WERI-Rb-1 (cell line): ENCODE measurements at regions not wholly inside any gene's neighbourhood (a gene's known extent, or its start where the extent isn't known, plus 50 kb on each side); places are given as distances from the start of the nearest gene placed in this dataset.

Source experiments
- DNase-seq: peaks from one replicate; pipeline ENCODE4 v3.0.0-alpha.2; 2020
- H3K27ac ChIP-seq: fragments of 250-450 bp; sonication (Bioruptor Pico); 2 replicates; pipeline ENCODE4 v1.5.1; 2020; ENCODE audit warnings: mild to moderate bottlenecking, moderate library complexity
- H3K27me3 ChIP-seq: fragments of 250-450 bp; sonication (Bioruptor Pico); 2 replicates; pipeline ENCODE4 v1.5.1; 2021; ENCODE audit warnings: mild to moderate bottlenecking, low read depth, moderate library complexity; ENCODE audit not compliant: insufficient read depth, severe bottlenecking
- H3K36me3 ChIP-seq: fragments of 250-450 bp; sonication (Bioruptor Pico); 2 replicates; pipeline ENCODE4 v1.5.1; 2020; ENCODE audit warnings: mild to moderate bottlenecking, moderate library complexity
- H3K4me3 ChIP-seq: 2 replicates; pipeline ENCODE4 v1.5.1; 2011; ENCODE audit warnings: low read depth, mild to moderate bottlenecking, control low read depth, low read length
- H3K9me3 ChIP-seq: fragments of 250-450 bp; sonication (Bioruptor Pico); 2 replicates; pipeline ENCODE4 v1.5.1; 2021; ENCODE audit warnings: mild to moderate bottlenecking, moderate library complexity; ENCODE audit not compliant: severe bottlenecking
- TF ChIP-seq, protein P1 (sequence below): IDR thresholded peaks from 2 replicates; pipeline ENCODE4 v1.5.1; 2011; ENCODE audit warnings: low read depth, mild to moderate bottlenecking, control low read depth, inconsistent platforms, low read length

DNA sequence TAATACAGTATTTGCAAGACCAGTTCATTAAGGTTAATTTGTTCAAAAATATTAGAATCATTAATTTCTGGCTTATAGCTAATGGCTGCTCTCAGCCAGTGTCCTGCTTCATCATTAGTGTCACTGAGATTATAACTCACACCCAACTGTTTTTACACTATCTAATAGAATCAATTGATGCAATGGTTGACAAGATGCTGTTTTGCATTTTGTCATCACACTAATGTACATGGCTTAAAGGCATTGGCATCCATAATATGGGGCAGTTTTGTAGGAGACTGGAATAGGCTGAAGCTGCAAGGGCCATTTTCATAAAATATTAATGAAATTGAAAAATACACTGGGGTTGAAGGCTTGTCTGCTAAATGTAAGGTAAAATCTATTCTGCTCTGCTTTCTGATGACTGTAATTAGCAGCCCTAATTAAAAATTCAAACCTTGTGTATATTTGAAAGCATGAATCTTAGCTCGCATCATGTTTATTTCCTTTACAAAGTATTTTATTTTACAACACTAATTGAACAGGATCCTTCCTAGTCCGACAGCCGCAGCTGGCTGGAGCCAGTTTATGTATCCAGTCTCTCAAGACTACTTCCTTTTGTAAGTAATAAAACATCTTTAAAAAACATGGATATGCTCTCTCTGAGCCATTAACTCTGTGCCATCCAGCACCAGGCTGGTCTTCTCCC is 296.7 kb downstream of the POU4F1 start:
- Histone ChIP-seq H3K36me3 (no peaks in the 10 kb centered on the region), H3K27ac (no peak overlapping the region), H3K4me3 (no peak overlapping the region), H3K9me3 (no peaks in the 10 kb centered on the region), H3K27me3 (no peaks in the 10 kb centered on the region)
- TF ChIP-seq, protein P1, sequence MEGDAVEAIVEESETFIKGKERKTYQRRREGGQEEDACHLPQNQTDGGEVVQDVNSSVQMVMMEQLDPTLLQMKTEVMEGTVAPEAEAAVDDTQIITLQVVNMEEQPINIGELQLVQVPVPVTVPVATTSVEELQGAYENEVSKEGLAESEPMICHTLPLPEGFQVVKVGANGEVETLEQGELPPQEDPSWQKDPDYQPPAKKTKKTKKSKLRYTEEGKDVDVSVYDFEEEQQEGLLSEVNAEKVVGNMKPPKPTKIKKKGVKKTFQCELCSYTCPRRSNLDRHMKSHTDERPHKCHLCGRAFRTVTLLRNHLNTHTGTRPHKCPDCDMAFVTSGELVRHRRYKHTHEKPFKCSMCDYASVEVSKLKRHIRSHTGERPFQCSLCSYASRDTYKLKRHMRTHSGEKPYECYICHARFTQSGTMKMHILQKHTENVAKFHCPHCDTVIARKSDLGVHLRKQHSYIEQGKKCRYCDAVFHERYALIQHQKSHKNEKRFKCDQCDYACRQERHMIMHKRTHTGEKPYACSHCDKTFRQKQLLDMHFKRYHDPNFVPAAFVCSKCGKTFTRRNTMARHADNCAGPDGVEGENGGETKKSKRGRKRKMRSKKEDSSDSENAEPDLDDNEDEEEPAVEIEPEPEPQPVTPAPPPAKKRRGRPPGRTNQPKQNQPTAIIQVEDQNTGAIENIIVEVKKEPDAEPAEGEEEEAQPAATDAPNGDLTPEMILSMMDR = no peak
- DNase-seq = no peak

DNA sequence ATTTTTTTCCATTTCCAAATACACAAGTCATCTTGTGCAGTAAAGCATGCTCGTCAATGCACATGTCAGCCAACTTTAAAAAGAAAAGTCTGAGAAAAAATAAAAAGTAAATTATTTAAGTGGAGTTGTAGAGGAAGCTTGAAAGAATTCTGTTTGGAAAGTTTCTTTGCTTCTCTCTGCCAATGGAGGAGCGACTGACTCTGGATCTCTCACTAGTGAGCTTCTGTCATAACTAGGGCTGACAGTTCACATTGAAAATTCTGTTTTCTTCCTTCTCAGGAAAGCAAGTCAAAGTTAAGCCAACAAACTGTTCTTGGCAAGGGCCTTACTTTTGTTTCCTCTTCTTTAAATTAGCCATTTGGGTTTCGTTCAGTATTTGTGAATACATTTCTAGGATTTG is 298.2 kb downstream of the POU4F1 start:
- Histone ChIP-seq H3K9me3 (no peaks in the 10 kb centered on the region), H3K27ac (no peak overlapping the region), H3K4me3 (no peak overlapping the region), H3K36me3 (no peaks in the 10 kb centered on the region), H3K27me3 (no peaks in the 10 kb centered on the region)
- TF ChIP-seq, protein P1 = no peak
- DNase-seq = no peak

DNA sequence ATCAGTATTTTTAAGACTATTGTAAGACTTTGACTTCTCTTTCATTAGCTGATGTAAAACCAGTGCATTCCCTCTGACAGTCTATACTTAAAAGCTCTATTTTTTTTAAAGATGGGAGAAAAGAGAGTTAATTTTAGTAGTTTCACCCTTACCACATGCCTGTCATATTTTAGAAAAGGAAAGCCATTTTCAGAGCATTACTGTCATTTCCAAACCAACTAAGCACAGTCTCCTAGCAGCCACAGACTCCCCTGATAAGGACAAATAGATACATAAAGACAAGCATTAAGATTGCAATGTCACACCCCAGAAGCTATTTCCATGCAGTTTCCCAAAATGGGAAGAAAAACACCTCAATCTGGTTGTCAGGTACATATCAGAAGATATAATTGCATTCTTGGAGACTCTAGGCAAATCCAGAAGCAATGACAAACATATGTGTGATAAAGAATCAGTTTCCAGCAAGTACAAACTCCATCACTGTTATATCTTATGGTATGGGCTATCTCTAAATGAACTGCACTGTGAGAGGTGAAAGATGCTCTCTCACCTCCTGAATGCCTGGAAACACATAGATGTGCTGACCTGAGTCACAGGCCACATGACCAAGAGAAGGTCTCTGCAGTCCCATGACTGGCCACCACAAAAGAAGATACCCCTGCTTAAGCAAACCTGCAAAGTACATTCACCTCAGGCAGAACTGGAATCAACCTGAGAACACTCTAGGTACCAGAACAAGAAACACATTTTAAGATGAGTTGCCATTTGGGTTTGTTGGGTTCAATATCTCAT is 303.3 kb downstream of the POU4F1 start:
- TF ChIP-seq, protein P1 = no peak
- Histone ChIP-seq H3K27ac (no peak overlapping the region), H3K27me3 (no peaks in the 10 kb centered on the region), H3K9me3 (no peaks in the 10 kb centered on the region), H3K4me3 (no peak overlapping the region), H3K36me3 (no peaks in the 10 kb centered on the region)
- no peak for DNase-seq

DNA sequence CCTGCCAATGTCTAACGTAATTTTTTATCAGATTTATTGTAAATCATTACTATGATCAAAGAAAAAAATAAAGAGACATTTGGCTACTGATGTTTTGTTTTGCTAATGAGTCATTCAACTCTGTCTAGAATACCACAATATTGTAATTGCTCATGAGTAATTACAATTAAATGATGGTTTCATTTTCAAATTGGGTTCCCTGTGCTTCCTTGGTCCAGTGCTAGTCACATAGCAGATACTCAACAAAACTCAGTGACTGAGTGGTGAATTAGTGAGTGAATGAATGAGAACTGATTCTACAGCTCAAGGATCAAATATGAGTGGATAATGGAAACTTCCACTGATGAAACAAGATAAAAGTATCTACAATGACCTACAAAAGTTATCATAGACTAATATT is 304.7 kb downstream of the POU4F1 start:
- no peaks in the 10 kb centered on the region for H3K9me3 ChIP-seq
- no peak overlapping the region for H3K4me3 ChIP-seq
- TF ChIP-seq, protein P1 = no peak
- H3K36me3 ChIP-seq = no peaks in the 10 kb centered on the region
- no peak overlapping the region for H3K27ac ChIP-seq
- H3K27me3 ChIP-seq = no peaks in the 10 kb centered on the region
- no peak for DNase-seq

DNA sequence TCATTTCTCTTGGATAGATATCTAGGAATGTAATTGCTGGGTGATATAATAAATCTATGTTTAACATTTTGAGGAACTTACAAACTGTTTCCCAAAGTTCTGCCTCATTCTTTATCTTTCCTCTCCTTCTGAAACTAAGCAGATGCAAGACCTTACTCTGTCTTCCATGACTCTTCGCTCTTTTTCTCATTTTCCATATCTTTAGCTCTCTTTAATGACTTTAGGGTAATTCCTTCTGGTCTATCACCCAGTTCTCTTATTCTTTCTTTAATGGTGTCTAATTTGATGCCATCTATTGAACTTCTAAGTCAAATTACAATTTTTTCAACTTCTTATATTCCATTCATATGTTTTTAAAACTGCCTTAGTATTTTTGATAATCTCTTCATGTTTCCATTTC is 316.6 kb downstream of the POU4F1 start:
- Histone ChIP-seq H3K4me3 (no peak overlapping the region), H3K36me3 (no peaks in the 10 kb centered on the region), H3K9me3 (no peaks in the 10 kb centered on the region), H3K27ac (no peak overlapping the region), H3K27me3 (no peaks in the 10 kb centered on the region)
- TF ChIP-seq, protein P1 = no peak
- no peak for DNase-seq

DNA sequence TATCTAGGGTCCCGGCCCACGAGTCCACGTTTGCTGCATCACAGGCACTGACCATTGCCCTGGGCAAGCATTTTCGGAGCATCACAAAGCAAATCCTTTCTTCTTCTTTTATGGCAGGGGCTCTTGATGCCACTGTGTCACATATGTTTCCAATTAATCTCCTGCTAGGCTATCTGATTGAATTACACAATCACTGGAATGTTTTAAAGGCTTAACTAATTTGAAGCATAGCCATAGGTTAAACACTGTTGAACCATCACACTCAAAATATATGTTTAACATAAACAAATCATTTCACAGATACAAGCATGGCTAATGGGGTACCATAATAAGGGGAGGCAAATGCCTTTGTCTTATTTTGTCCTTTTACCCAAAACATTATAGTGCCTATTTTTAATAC is 338.3 kb downstream of the POU4F1 start:
- H3K9me3 ChIP-seq = no peaks in the 10 kb centered on the region
- no peak for DNase-seq
- H3K27ac ChIP-seq = no peak overlapping the region
- H3K27me3 ChIP-seq = no peaks in the 10 kb centered on the region
- no peaks in the 10 kb centered on the region for H3K36me3 ChIP-seq
- TF ChIP-seq, protein P1 = no peak
- H3K4me3 ChIP-seq = no peak overlapping the region
